Eye (tissue), 1 donor: ENCODE measurements at regions not wholly inside any gene's neighbourhood (a gene's known extent, or its start where the extent isn't known, plus 50 kb on each side); places are given as distances from the start of the nearest gene placed in this dataset.
"Not testable (repeated sequence)": the region's sequence is repeated elsewhere in the genome, so short reads cannot be mapped to it uniquely, and the experiment has no call there.

Source experiments
- DNase-seq: peaks from one replicate; pipeline ENCODE4 v3.0.0-alpha.2; 2015

DNA sequence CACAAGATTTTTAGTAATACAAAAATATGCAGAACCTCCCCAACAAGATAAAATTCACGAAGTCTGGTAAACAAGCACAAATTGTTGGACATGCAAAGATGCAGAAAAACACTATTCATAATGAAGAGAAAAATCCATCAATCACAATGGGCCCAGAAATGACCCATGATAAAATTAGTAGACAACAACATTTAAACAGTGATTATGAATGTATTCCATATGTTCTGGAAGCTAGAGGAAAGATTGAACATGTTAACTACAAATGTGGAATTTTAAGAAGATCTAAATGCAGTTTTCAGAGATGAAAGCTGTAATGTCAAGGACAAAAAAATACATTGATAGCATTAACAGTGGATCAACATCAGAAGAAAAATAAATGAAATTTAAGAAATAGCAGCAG is 243.3 kb upstream of the LINC00305 start:
- DNase-seq, result no peak

DNA sequence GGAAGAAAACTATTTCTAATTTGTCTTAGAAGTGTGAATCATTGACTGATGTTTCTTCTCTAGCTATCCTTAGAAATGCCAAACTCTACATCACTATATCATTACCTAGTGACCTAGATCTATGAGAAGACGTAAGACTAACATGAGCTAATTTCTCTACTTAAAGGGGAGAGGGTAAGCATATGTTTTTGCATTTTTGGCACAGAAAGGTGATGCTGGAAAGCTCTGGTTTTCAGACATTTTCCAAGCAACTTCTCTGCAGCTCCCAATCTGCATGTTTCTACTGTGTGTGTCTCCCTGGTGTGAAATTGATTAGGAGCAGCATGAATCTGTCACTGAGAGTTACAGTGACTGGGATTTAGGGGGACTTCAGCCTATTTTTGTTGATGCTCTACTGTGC is 235.2 kb upstream of the LINC00305 start:
- DNase-seq, result peak; percentile 27

DNA sequence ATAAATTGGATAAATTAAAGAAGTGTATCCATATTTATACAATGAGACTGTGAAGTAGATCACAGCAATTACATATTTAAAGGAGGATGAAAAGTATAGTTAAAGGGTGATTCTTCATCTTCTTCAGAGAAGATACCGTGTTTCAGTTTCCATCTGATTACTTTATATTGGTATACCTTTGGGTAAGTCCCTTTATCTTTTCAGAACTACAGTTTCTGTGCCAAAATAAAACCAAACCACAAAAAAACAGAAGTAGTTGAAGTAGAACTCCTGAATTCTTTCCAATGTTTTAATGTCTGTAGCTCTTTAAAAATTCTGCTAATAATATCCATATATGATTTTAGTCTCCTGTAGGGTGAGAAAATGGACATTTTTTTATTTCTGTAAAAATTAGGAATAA is 231.2 kb upstream of the LINC00305 start:
- no peak for DNase-seq

DNA sequence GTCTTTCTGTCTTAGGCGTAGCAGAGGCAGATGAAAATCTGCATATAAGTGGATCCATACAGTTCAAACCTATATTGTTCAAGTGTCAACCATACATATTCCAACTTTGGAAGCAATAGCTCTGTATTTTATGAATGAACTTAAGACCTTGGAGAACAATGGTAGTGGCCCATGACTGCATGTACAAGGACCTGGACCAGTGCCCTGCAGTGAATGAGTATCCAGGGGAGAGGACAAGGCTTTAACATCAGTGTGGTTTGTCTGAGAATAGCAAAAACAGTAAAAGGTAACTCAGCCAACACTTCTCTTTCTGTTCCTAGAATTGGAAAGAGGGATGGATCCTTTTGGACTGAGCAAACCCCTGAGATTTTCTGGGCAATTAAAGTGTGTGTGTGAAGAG is 230.8 kb upstream of the LINC00305 start:
- no peak for DNase-seq

DNA sequence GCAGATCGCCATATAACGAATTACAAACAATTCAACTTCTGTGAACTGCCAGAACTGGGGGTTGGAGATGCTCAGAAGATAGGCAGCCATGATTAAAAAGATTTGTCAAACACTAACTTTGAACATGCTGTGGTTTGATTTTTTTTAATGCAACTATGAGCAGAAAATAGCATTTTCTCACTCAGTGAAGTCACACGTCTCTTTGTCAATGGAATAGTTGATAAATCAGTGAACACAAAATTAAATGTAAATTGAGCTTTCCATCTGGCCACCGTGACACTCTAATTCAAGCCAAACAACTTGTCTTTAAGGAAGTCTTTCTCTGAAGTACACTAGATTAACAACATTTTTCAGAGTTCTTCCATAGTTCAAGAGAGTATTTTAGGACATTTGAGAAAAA is 228.6 kb upstream of the LINC00305 start:
- DNase-seq, result no peak

DNA sequence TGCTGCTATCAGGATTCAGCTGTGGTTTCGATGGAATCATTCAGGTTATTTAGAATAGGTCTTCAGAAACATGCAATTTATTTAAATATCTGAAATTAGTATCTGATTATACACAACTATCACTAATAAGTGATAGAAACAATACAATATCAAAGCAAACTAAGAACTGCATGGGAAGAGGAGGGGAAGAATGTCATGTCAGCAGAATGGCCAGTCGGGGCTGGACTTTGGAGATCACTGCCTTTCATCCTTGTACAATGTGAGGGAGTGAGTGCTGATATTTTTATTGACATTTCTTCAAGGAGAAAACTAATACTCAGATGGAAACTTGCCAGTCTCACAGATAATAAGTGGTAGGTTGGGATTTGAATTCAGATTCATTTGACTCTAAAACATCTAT is 224.0 kb upstream of the LINC00305 start:
- no peak for DNase-seq

DNA sequence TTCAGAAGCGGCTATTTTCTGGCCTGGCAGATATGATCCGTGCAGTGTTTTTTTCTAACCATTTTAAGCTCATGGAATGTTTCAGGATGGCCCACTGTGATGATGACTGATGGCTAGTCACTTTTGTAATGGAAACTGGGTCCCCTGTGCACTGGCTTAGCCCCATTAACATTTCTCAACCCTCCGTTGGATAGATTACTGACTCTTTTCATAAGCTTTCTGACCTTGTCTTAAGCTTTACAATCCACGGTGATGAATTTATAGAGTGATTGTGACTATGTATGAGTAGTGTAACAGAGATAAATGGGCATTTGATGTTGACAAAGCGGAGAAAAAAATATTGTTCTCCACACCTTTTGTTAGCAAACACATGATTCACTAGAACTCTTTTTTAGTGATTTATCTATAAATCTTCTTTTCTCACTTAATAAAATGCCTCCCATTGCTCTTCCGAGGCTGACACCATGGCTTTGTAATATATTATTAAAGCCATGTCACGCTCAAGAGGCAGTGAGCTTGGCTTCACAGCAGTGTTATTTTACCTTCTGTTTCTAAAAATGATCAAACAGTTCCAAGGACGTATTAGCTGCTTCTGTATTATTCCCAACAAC is 221.0 kb upstream of the LINC00305 start:
- DNase-seq, result not testable (repeated sequence)

DNA sequence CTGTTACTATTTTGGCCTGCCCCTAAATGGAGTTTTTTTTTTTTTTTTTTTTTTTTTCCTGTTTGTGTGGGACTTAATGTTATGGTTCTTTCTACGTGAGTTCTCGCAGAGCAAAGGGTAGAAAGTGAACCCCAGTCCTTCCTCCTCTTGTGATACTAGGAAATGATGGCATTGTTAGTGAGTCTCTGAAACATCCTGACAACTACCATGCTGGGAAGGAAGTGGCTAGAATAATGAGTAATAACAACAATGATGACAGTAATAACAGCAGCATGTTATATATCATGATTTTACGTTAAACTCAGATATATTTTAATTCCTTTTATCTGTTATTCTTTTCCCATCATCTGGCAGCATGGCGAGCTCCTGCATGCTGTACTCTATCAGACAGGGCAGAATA is 216.2 kb upstream of the LINC00305 start:
- no peak for DNase-seq

DNA sequence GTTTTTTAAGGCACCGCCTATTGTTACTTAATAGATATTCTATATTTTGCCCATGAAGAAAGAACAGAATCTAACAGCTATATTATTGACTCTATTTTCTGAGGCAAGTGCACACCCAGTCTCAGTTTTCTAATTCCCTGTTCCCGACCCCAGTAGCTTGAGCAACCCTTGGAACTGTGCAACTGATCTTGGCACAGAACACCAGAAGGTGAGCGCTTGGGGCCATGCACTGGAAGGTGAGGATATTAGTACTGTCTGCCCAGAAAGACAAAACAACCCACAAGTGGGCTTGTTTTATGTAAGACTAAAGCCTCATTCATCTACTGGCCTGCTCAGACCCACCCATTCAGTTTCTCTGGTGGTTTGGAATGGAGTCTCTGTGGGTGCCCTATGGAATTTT is 188.8 kb upstream of the LINC00305 start:
- DNase-seq, result no peak

DNA sequence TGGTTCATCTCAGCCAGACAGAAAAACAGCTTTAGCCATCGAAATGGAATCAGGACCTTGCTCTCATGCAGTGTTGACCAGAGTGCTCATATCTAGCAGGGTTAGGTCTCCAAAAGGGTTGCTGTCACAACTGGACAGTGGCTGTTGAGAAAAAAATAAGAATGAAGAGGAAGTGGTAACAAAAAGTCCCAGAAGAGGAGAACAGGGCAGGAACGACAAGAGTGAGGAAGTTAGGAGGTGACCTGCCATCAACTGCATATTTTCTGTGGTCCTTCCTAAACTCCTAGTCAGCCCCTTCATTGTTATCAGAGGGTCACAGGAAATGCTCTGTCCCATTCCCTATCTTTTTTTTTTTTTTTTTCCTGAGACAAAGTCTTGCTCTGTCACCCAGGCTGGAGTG is 188.1 kb upstream of the LINC00305 start:
- DNase-seq, result no peak

DNA sequence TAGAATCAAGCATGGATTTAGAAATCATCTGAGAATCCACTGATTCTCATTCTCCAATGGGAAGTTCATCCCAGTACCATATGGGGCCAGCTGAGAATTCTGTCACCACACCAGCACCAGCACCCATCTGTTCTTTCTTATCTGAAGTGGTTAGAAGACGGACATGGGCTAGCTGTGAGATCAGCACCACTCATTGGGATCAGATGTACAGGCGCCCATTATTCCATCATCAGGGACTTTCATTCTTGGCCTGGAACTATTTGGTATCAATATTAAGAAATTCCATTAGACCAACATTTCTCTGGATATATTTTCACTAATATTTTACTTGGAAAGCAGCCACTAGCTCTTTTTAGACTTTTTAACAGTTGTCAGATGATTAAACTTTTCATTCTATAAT is 185.9 kb upstream of the LINC00305 start:
- DNase-seq, result peak; percentile 26

DNA sequence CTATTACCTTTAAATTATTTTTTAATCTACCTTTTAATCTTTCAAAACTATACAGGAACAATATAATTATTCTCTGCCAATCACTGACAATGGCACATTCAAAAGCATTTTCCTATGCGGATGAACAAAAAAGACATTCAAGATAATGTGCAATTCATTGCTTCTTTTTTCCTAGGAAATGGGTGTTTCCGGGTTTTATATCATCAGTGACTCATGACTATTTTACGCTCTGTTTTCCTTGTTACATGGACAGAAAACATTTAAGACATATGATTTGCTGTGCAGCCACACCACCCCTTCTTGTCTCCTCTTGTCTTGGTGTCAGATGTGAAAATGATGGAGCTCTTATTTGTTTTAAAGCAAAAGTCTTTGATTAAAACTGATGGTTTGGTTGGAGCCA is 184.7 kb upstream of the LINC00305 start:
- DNase-seq, result peak; percentile 7

DNA sequence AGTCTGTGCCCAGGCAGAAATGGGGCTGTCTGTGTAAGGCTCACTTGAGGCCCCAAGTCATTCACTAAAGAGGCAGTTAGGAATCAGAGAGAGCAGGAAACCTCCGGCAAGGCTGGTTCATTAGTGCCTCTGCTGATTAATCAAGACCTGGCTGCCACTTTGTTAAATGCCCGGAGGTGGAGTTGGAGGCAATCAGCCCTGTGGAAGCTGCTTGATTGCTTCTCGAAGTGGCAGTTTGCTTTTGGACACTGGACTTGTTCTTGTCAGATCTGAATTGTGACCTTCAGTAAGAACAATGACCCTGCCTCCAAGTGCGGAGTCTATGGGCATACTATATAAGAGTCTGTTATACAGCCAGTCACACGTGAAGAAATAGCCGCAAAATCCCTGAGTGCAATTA is 183.9 kb upstream of the LINC00305 start:
- DNase-seq, result peak; percentile 88

DNA sequence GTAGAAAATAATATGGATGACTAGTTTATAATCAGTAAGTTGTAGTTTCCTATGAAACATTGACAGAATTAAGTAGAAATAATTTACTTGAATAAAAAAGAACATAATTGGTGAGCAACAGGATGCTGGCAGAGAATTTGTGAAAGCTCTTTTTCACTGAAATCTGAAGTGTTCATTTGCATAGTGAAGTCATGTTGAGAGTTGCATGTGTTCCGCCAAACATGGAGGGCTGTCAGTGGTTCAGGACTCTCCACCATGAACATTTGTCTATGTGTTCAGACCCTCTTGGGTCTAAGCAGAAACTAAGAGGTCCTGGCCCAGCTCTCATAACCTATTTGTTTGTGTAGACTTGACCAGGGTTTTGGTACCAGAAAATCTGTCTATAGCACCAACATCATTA is 182.5 kb upstream of the LINC00305 start:
- DNase-seq, result no peak

DNA sequence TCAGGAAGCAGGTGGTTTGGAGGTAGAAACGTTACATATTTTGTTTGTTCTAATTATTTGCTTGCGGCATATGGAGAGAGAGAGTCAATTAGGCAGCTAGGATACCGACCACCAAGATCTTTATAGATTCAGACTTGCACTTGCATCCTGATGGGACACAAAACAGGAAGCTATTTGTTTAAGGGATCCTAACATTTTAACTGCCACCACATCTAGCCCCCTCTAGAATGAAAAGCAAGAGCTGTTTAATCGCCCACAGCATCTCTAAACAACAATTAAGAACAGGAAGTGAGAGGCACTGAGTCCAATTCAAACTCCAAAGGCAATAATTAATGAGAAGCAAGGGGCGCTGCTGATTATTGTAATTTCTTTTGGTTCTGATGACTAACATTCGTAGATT is 182.0 kb upstream of the LINC00305 start:
- DNase-seq, result no peak

DNA sequence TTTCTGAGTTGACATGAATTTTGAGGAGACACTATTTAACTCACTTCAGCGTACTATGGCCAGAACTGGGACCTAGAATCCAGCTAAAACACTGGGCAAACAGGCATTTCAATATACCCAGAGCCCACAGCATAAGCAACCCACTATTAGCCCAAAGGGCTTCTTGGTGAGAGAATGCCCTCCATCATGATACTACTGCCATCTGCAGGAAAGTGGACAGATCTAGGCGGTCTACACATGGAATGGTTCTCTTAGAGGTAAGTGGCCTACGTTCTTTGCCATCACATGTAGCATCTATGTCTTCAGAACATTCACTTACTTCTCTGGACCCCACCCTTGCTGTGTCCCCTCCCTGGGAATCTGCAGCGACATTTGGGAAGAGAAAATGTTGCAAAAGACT is 181.3 kb upstream of the LINC00305 start:
- no peak for DNase-seq

DNA sequence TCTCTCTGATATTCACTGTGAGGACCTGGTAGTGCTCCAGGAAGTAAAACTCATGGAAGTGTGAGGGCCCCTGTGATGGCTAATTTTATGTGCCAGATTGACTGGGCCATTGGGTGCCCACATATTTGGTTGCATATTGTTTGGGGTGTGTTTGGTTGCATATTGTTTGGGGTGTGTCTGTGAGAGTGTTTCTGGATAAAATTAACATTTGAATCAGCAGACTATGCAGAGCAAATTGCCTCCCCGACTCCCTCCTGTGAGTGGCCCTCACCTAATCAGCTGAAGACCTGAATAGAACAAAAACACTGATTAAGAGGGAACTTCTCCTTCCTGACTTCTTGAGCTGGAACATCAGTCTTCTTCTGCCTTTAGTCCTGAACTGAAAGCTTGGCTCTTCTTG is 173.3 kb upstream of the LINC00305 start:
- no peak for DNase-seq

DNA sequence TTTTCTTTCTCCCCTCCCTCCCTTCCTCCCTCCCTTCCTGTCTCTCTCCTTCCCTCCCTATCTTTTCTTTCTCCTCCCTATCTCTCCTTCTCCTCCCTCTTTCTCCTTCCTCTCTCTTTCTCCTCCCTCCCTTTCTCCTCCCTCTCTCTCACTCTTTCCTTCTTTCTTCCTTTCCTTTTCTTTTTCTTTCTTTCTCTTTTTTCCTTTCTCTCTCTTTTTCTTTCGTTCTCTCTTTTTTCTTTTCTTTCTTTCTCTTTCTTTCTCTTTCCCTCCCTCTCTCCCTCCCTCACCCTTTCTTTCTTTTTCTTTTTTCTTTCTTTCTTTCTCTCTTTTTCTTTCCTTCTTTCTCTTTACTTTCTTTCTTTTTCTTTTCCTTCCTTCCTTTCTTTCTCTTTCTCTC is 169.7 kb upstream of the LINC00305 start:
- DNase-seq, result no peak

DNA sequence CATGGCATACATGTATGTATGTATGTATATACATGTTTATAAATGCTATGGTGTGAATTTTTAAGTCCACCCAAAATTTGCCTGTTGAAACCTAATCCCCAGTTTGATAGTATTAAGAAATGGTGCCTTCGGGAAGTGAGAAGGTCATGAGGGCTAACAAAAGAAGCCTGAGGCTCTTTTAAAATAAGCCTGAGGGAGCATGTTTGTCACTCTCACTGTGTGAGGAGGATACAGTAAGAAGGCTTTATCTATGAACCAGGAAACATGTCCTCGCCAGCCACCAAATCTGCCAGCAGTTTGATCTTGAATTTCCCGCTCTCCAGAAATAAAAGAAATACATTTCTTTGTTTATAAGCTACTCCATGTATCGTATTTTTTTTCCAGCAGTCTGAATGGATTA is 163.0 kb upstream of the LINC00305 start:
- no peak for DNase-seq

DNA sequence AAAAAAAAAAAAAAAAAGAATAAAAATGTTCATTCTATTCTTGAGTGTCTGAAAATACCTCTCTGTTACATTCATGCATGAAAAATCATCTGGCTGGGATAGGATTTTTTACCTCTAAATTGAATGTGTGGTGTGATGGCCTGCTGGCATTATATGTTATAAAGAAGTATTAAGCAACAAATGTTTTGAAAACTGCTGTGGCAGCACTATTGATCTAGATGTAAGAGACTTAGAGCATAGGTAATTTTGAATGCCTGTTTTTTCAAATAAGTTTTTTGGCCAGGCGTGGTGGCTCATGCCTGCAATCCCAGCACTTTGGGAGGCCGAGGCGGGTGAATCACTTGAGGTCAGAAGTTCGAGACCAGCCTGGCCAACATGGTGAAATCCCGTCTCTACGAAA is 147.0 kb upstream of the LINC00305 start:
- no peak for DNase-seq

DNA sequence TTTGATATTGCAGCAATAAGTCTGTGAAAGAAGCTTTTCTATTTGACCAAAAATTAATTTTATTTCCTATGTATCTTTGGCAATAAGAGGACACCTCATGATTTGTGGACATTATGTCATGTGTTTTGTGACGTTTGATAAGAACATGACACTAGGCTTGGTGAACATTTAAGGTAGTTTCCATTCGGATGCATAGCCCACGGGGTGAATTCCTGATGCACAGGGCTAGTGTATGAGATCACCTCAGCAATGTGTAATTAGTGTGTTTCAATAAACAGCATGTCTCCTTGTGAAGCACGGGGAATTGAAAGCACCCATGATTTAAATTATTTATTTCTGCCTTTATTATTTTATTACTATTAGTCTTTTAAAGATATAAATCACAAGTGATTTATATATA is 146.1 kb upstream of the LINC00305 start:
- no peak for DNase-seq

DNA sequence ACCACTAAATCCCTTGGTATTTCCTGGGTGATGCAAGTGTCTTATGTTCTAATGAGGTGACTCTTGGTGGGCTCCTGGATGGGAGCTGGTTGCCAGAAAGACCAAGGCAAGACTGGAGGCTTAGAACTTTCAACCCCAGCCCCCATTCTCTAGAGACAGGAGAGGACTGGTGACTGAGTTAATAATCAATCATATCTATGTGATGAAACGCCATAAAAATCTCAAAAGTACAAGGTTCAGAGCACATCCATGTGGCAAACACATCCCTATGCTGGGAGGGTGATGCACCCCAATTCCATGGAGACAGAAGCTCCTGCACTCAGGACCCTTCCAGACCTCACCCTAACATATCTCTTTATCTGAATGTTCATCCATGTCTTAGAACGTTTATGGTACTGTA is 139.5 kb upstream of the LINC00305 start:
- no peak for DNase-seq

DNA sequence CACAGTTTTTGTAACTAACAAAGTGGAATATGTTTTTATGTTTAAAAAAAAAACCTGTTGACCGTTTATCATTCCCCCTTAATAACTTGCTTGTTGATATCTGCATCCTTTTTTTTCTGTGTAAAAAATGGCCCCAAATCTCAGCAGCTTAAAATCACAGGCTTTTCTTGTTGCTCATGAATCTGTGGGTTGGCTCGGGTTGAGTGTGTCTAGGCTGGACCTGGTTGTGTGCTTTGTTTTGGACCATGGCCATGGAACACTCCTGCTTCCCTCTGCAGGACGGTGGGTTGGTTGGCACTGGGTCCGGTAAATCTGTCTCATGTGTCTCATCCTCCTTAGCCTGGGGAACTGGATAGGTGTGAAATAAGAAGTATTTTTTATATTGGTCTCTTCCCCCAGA is 139.0 kb upstream of the LINC00305 start:
- DNase-seq, result no peak

DNA sequence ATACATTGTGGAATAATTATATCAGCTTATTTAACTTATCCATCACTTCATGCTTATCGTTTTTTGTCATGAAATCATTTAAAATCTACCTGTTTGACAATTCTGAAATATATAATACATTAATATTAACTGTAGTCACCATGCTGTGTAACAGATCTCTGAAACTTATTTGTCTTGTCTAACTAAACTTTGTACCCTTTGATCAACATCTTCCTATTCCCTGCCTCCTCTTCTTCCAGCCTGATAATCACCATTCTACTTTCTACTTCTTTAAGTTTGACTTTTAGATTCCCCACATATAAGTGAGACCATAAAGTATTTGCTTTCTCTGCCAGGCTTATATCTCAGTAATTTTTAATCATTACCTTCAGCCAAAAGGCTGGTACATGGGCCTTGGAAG is 134.2 kb upstream of the LINC00305 start:
- DNase-seq, result no peak

DNA sequence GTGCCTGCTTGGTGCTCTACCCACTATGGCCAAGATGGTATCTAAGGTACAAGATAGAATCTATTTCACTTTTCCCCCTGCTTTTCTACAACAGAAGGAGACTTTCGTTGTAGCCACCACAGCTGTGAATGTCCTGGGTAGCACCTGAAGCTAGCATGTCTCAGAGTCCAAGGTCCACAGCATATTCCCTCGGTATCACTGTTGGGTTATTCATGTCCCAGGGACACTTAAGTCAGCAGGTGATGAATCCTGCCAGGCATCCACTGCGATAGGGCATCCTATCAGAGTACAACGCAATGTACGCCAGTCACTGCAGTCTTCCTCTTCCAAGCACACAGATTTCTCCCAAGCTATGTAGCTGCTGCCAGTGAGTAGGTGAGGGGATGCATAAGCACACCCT is 129.1 kb upstream of the LINC00305 start:
- DNase-seq, result no peak
